PFSK-1 (cell line): ENCODE measurements at regions not wholly inside any gene's neighbourhood (a gene's known extent, or its start where the extent isn't known, plus 50 kb on each side); places are given as distances from the start of the nearest gene placed in this dataset.

Experiments
- POLR2AphosphoS5 ChIP-seq: IDR thresholded peaks from 2 replicates; pipeline ENCODE4 v1.6.1; 2012; ENCODE audit warnings: low read depth, mild to moderate bottlenecking, control low read depth, low read length, moderate library complexity
- TAF1 ChIP-seq: IDR thresholded peaks from 2 replicates; pipeline ENCODE4 v1.6.1; 2012; ENCODE audit warnings: low read length, control low read depth, borderline replicate concordance; ENCODE audit not compliant: insufficient read depth

DNA sequence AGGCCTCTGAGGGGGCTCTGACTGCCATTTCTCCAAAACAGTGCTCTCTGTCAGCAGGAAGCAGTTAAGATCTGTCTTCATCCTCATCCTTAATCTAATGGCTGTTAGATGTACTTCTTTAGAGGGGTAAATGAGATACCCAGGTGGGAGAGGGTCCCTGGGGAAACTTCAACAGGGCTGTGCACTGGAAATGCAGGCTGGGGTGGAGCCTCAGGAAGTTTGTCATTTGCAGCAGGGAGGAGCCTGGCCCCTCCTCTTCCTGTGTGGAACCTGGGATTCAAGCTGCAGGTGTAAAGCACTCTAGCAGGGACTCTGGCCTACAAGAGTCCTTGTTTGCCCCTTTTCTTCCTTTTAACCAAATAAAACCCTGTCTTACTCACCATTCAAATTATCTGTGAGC is 1173.6 kb downstream of the OTOL1 start:
- no peak for TF ChIP-seq TAF1
- TF ChIP-seq POLR2AphosphoS5, result no peak
